CD4-positive, alpha-beta T cell treated with Interleukin-15 for 1 hour (primary cell): ENCODE measurements at regions not wholly inside any gene's neighbourhood (a gene's known extent, or its start where the extent isn't known, plus 50 kb on each side); places are given as distances from the start of the nearest gene placed in this dataset.

Source experiments
- DNase-seq: peaks from one replicate; pipeline ENCODE4 v3.0.0-alpha.2; 2020

DNA sequence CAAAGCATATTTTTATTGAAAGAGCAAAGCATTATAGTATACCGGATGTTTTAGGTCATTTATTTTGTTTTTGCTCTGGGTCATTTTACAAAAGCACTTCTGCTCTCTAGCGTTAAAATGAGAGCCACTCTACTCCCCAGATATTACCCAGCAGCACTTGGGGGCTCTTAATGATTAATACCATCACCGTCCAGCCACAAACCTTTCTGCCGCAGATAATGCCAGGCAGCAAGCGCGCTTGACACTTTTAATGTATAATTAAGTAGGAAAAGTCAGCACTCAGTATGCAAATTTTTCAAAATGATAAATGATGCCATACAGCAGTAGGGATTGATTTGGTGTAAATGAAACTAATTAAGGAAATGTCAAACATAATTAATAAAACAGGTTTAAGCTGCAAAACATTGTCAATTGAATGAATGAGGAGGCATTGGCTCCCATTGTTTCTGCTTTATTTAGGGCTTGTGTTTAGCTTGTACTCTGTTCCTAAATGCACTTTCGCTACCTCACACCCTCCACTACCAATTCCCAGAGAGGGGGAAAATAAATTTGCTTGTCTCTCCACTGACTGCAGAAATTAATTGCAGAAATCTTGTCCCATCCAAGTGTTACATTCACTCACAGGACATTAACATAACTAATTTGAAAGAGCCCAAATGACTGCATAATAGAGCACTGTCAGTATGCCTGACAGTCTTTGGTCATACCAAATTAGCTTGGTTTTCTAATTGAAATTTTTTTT, 358.8 kb upstream of the ARRDC3 start:
- DNase-seq = no peak

DNA sequence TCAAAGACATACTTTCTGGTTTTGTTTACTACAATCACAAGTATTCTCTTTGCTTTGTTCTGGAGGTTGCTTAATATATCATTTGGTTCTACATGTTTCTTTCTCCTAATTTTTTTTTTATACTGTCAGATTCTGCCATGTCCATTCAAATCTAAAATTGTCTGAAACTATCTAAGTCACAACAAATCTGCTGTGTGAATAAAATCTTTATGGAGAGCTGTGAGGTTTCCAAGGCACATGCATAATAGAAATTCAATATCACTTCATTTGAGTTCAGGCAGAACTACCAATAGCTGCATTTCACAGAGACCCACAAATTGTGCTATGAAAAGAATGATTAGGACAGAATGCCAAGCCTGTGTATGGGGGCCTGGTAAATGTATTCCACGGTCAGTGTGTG, 346.9 kb upstream of the ARRDC3 start:
- no peak for DNase-seq

DNA sequence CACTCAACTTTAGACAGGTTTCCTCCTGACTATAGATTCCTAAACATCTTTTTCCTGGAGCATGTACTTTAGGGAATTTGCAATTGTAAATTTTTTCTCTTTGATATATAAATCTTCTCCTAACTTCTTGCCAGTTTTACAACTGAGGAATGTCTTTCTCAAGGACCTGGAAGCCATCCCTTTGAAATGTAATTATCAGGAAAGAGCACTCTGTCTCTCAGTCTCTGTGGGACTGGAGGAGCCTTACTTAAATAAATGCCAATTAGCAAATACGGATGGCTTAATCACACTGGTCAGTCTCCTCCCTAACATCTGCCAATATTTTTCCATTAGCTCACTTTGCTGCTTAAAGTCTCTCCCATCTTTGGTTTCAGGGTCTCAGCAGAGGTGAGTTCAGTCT, 344.3 kb upstream of the ARRDC3 start:
- no peak for DNase-seq

DNA sequence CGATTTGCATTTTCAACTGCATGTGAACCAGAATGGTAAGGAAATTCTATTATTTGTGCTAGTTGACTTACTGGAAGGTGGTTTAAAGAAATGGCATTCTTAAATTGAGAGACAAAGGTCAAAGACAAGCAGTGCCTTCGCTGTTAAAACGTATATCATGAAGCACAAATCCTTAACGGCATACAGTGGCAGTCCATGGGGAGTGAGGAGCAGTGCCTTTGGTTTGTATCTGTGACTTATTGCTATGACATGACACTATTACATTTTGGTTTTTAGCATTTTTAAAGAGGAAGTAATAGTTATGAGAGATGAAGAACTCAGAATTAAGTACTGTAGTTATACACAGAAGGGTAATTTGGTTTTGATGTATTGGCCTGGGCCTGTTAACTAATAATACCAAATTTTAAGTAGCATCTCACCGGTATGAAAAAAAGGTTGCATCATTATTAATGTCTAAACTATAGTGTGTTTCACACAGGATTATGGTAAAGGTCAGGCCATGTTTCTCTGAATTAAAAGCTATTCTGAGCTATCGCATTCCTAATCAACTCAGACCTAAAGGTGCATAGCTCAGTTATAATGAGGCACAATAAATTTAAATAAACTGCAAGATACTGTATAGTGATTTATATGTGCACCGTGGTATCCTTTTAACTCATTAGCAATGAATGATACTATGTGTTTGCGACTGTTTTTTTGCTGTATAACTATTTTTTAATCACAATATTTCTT, 339.8 kb upstream of the ARRDC3 start:
- DNase-seq = no peak

DNA sequence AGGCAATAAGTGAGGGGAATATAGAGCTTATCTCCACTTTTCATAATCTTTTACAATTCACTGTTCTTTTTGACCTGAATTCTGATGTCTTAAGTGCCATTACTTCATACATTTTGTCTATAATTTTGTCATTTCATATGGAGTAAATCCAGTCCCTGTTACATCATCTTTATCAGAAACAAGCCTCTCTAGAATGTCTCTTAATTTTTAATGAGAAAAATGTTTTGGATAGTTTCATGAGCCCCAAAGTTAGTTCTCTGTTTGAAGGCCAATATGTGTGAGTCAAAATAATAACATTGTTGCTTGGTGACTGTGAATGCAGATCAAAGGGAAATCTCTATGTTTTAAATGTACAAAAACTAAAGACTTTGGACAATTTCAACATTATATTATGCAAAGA, 329.6 kb upstream of the ARRDC3 start:
- no peak for DNase-seq

DNA sequence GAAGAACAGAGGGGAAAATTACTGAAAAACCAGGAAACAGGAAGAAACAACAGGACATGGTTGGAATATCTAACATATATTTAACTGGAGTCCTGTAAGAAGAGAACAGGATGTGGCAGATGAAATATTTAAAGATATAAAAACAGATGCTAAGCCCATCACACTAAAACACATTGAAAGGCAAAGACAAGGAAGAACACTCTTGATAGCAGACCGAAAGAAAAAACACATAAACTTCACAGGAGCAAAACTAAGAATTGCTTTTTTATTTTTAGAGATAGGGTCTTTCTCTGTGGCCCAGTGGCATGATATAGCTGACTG, 324.4 kb upstream of the ARRDC3 start:
- no peak for DNase-seq

DNA sequence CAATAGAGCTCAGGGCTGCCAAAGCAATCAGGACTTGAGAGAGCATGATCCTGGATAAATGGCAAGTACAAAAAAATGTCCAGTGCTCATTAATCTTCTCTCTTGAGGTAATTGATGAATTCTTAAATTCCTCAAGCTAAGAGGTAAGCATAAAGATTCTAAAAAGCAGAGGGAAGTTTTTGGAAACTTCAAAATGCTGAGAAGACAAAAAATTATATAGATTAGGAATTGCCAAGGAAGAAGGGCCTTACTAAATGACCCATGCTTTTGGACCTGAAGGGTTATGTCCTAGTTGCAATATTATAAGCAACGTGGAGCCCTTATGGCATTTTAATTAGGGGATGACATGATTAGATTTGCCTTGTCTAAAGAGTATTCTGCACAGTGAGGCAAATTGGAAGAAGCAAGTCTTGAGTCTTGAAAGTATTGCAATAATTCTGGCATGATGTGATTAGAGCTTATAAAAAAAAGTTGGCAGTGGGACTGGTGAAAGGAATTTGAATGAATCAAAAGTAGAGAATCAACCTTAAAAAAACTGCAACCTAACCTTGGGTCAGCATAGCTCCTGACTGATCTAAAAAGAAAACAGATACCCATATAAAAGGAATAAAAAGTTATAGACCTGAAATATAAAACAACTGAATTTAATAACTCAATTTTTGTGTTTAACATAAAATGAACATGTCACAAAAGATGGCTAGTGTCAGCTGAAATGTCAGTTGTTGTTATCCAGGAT, 323.8 kb upstream of the ARRDC3 start:
- no peak for DNase-seq

DNA sequence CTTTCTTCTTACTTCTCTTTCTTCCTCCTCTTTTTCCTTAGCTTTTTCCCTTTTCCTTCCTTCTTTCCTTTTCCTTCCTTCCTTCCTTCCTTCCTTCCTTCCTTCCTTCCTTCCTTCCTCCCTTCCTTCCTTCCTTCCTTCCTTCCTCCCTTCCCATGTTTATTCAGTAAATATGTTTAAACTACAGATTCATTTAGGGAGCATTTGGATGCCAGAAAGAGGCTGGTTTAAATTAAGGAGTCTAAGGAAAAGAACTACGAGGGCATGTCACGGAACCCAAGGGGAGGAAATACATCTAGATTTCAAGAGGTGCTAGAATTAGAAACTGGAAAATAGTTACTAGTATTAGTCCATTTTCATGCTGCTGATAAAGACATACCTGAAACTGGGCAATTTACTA, 320.0 kb upstream of the ARRDC3 start:
- DNase-seq = no peak

DNA sequence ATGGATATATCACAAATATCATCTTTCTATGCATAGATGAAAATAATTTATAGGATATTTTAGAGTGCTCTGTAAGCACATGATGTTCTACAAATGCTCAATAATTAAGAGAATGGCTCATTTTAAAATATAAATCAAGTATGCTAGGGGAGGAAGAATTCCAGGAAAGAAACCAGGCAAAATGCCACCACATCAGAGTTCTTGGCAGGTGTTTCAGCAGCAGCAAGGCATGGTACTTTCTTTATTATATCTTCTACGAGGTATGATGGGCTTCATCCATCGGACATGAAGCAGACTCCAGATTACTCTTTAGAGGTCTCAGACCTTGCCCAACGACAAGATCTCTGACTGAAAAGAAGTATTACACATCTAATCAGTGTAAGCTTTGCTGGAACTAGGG, 316.3 kb upstream of the ARRDC3 start:
- DNase-seq = no peak

DNA sequence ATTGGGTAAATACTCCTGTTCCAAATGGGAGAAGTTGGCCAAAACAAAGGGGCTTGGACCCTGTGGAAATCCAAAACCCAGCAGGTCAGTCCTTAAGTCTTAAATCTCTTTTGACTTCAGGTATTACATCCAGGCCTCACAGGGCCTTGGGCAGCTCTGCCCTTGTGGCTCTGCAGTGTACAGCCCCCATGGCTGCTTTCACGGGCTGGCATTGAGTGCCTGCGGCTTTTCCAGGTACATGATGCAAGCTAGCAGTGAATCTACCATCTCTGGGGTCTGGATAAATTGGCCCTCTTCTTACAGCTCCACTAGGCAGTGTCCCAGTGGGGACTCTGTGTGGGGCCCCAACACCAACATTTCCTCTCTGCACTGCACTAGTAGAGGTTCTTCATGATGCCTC, 308.5 kb upstream of the ARRDC3 start:
- DNase-seq = no peak

DNA sequence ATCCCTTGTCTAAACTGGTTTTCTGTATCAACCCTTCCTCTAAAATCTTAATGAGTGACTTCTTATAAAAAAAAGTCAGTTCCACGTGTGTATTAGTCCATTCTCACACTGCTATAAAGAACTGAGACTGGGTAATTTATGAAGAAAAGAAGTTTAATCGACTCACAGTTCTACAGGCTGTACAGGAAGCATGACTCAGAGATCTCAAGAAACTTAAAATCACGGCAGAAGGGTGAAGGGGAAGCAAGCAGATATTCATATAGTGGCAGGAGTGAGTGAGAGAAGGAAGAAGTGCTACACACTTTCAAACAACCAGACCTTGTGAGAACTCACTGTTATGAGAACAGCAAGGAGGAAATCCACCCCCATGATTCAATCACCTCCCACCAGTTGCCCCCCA, 307.8 kb upstream of the ARRDC3 start:
- no peak for DNase-seq

DNA sequence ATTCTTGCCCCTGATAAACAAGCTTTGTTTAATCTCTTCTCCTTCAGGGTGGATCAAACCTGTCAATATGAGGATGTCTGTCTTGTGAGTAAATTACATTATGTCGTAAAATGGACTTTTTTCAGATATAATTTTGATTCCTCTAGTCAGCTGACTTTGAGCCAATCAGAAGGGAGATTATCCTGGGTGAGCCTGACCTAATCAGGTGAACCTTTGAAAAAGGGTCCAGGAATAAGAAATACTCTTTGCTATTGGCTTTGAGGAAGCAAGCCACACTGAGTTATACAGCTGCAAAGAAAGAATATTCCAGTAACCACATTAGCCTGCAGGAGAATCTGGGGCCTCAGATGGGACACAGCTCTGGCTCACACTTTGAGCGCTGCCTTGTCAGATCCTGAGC, 304.3 kb upstream of the ARRDC3 start:
- no peak for DNase-seq

DNA sequence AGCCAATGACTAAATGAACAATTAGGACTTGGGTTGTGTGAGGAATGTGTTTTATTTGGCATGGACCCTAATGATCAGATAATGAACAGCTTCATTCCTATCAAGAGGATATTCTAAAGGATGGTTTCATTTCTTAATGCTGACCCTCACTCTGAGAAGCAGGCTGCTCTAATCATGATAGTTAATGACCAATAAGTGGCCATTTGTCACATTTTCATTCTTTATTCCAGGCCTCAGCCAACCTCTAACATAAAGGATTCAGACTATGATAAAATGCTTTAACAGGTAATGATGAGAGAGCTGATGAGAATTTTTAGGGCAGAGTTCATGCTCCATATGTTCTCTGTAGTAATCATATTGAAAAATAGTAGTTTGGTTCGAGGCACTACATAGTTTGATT, 301.5 kb upstream of the ARRDC3 start:
- no peak for DNase-seq

DNA sequence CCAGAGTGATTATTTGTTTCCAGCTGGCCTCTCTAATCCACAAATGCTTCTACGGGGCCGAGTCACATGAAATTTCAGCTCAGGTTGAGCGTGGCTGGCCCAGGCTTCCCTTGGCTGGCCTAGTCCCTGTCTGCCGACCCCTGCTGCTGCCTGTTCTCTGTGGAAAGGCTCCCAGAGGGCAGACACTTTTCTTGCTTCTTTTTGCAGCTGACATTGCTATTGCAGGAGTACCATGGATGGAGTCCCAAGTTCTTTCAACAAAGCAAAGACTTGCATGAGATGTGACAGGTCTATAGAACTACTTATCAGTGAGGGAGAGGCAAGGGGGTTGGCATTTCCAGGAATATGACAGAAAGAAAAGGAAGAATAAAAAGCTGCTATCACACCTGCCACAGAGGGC, 287.4 kb upstream of the ARRDC3 start:
- DNase-seq = no peak

DNA sequence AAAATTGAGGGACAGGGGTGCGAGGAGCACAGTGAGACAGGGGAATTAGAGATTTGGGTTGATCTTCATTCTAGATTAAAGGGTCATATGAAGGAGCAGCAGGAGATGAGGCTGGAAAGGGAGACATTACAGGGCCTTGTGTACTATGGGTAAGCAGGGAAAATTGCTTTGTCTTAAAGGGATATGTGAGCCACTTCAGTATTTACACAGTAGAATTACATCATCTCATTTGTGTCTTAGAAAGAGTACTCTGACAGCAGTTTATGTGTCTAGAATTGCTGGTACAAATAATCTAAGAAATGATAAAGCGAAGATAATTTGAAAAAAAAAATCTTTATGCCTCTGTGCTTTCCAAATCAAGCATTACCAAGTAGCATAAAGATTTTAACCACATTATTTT, 287.0 kb upstream of the ARRDC3 start:
- no peak for DNase-seq

DNA sequence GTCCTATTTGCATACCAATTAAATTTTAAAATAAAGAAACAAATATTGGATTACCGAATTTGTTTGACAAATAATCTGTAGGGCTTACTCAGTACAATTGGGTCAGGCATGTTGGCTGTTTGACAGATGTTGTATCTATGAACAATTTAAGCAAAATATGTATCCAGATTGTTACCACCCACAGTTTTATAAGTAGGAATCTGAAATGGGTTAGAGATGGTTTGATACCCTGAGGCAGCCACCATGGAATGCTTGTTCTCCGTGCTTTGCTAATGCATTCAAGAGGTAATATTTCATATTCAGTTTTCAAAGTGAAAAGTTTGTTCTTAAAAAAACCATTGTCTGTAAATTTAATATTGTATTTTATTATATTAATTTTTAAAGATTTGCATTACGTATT, 285.1 kb upstream of the ARRDC3 start:
- DNase-seq = no peak

DNA sequence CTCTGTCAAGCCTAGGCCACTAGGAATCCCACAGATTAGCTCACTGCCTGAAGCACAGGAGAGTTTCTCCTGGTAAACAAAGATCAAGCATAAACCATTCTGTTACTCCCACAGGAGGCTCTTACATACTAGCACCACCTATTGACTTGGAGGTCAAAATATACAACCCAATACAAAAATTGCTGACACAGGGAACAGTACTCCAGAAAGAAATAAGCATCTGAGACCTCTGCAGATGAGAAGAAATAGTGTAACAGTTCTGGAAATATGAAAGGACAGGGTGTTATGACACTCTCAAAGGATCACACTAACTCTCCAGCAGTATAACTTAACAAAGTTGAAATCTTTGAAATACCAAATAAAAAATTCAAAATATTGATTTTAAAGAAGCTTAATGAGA, 269.6 kb upstream of the ARRDC3 start:
- no peak for DNase-seq

DNA sequence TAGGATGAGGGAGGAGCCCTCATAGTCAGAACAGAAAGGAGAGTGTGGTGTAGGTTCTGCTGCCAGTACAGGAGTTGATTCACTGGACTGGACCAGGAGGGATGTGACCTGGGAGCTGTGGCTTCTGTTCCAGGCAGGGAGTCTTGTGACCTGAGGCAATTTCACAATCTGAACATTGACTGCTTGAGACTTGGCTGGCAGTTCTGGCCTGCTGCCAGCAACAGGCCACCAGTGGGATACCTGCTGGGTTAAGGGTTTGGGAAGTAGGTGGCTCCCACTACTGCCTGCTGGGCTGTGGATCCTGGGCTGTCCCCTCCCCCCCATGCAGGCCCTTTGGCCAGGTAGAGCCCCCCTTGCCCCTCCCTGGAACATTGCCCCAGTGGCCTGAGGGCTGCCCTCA, 268.6 kb upstream of the ARRDC3 start:
- DNase-seq = no peak

DNA sequence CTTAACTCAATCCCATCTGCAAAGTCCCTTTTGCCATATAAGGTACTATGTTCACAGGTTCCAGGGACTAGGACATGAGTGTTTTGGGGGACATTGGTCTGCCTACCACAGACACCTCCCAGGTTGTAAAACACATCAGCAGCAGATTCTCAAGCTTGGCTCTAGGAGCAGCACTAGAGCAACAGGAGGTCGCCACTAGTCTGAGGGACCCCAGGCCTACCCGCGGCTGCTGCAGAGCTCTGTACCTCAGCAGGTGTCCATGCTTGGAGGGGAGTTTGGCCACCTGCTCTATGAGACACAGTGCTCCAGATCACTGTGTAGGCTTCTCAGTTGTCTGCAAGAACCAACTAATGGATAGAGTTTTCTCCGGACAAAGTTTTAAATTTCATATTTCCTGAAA, 262.2 kb upstream of the ARRDC3 start:
- DNase-seq = no peak

DNA sequence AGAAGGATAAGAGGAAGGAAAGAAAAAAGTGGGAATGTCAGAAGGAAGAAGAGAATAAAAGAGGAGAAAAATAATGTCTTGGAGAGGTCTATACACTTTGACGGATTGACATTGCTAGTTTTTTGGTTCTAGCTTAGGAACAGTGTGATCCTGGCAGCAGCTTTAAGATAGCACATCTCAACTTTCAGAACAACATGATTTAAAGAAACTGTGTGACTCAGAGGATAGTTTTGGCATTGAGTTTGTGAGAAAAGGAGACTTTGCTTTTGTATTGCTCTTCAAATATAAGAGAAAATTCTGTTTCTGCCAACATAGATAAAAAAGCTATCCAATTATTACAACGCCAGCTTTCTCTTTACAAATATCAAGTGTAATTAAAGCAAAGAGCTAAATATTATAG, 260.7 kb upstream of the ARRDC3 start:
- no peak for DNase-seq

DNA sequence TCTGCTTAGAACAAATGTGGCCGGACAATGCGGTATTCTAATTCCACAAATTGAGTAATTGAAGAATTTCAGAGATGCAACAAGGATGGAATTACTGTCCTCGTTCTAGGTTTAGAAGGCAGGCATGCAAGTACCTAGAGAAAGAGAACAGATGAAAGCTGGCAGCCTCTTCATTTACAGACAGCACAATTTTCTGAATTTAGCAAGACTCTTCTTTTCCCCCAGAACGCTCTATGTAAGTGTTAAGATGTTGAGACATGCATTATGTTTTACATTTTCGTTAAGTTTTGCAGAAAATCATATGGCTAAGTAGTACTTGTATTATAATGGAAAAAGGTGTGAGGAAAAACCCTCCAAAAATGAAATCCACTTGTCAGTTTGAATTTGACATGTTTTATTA, 259.5 kb upstream of the ARRDC3 start:
- DNase-seq = no peak

DNA sequence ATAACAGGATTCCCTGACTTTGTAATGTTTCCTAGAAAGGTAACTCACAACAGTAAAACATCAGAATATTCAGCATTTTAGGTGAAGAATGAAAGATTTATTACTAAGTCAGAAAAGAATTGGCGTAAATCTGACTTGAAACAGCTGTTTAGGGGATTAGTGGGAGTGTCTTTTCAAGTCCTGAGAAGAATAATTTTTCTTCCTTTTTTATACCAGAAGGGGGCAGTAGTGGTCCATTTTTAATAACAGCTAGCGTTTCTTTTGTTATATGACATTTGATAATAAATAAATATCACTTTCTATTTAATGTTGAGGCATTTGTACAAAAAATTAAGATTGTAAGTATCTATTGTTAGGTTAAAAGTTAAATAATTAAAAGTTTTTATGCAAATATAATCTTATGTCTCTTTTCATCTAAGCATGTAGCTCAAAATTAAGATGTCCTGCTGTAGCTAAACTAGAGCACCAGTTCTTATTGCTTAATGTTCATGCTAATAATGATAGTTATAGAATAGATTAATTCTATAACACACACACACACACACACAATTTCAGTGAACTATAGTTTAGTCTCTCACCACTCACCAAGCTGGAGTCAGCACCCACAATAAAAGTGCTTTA, 258.7 kb upstream of the ARRDC3 start:
- DNase-seq = no peak

DNA sequence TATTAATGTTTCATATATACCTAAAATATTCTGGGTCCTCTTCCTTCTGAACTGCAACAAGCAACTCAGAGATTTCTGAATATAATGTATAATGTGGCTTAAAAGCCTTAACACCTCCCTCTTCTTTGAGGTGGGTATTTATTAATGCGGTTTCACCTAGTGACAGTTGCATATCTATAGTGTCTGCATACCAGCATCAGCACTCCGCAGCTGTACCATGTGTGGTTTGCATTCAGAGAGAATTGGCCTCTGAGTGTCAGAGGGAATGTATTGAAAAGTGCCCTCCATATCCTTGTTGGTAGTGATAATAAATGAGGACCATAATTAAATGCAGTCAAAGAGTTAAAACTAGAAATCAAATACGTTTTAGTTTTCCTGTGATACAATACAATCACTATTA, 256.6 kb upstream of the ARRDC3 start:
- no peak for DNase-seq

DNA sequence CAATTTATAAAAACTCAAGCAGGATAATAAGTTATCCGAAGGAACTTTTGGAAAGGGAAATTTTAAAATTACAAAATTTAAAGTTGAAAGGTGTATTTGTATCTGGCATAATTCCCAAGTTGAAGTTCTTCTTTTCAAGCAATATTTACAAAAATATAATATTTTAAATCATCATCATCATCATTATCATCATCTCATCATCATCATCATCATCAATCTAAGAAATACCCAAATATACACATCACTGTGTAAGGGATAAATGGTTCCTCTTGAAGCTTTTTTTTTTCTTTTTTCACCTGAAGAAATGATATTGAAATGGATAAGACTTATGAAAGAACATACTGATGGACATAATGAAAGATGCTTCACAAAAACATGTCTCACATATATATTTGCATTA, 254.9 kb upstream of the ARRDC3 start:
- DNase-seq = no peak
